Panc1 (cell line): ENCODE measurements at regions not wholly inside any gene's neighbourhood (a gene's known extent, or its start where the extent isn't known, plus 50 kb on each side); places are given as distances from the start of the nearest gene placed in this dataset.

Experiments used
- POLR2AphosphoS5 ChIP-seq: IDR thresholded peaks from 2 replicates; pipeline ENCODE4 v1.6.1; 2012; ENCODE audit warnings: mild to moderate bottlenecking, low read depth, low read length, moderate library complexity
- TCF7L2 ChIP-seq: IDR thresholded peaks from 2 replicates; pipeline ENCODE4 v1.6.1; 2011; ENCODE audit warnings: mild to moderate bottlenecking, low read depth, low read length, inconsistent platforms
- TF ChIP-seq, protein P1 (sequence below): fragments of 450-650 bp; IDR thresholded peaks from 2 replicates; pipeline ENCODE4 v1.5.1; 2017; ENCODE audit warnings: mild to moderate bottlenecking

DNA sequence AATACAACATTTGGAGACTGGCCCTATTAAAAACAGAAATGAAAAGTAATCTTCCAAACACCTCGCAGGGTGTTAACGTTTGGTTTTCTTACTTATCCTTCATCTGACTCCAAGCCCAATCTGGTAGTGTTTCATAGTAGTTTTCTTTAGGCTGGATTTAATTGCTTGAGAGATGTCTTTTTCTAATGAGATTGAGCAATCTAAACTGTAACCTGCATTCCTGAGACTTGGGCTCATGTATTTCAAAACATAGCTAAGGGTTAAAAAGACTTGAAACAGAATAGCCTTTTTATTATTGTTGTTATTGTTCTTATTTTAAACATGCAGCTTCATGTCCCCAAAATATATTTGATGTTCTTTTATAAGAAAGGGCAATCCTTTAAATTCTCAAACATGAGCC is 278.9 kb downstream of the TGFB2 start:
- TF ChIP-seq POLR2AphosphoS5 (no peak), TCF7L2 (no peak)
- TF ChIP-seq, protein P1, sequence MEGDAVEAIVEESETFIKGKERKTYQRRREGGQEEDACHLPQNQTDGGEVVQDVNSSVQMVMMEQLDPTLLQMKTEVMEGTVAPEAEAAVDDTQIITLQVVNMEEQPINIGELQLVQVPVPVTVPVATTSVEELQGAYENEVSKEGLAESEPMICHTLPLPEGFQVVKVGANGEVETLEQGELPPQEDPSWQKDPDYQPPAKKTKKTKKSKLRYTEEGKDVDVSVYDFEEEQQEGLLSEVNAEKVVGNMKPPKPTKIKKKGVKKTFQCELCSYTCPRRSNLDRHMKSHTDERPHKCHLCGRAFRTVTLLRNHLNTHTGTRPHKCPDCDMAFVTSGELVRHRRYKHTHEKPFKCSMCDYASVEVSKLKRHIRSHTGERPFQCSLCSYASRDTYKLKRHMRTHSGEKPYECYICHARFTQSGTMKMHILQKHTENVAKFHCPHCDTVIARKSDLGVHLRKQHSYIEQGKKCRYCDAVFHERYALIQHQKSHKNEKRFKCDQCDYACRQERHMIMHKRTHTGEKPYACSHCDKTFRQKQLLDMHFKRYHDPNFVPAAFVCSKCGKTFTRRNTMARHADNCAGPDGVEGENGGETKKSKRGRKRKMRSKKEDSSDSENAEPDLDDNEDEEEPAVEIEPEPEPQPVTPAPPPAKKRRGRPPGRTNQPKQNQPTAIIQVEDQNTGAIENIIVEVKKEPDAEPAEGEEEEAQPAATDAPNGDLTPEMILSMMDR = no peak
